Retinal pigment epithelial cell (primary cell): ENCODE measurements at regions not wholly inside any gene's neighbourhood (a gene's known extent, or its start where the extent isn't known, plus 50 kb on each side); places are given as distances from the start of the nearest gene placed in this dataset.

ENCODE experiments used
- DNase-seq: peaks from one replicate; pipeline ENCODE4 v3.0.0-alpha.2; 2010; ENCODE audit warnings: low read depth
- H3K4me3 ChIP-seq: 2 replicates; pipeline ENCODE4 v1.5.1; 2011; ENCODE audit warnings: mild to moderate bottlenecking, low read length, control low read depth, moderate library complexity
- TF ChIP-seq, protein P1 (sequence below): conservative IDR thresholded peaks from 2 replicates; pipeline ENCODE4 v1.5.1; 2011; ENCODE audit warnings: low read depth, low read length, control low read depth, inconsistent platforms

- TF ChIP-seq, protein P1, sequence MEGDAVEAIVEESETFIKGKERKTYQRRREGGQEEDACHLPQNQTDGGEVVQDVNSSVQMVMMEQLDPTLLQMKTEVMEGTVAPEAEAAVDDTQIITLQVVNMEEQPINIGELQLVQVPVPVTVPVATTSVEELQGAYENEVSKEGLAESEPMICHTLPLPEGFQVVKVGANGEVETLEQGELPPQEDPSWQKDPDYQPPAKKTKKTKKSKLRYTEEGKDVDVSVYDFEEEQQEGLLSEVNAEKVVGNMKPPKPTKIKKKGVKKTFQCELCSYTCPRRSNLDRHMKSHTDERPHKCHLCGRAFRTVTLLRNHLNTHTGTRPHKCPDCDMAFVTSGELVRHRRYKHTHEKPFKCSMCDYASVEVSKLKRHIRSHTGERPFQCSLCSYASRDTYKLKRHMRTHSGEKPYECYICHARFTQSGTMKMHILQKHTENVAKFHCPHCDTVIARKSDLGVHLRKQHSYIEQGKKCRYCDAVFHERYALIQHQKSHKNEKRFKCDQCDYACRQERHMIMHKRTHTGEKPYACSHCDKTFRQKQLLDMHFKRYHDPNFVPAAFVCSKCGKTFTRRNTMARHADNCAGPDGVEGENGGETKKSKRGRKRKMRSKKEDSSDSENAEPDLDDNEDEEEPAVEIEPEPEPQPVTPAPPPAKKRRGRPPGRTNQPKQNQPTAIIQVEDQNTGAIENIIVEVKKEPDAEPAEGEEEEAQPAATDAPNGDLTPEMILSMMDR, result no peak
- no peak overlapping the region for H3K4me3 ChIP-seq
- DNase-seq, result no peak
Observed at GRCh38 chrX:34557733-34558132, 99.4 kb downstream of the TMEM47 start.

GRCh38 chrX:34555481-34555880, 101.6 kb downstream of the TMEM47 start:
- no peak for DNase-seq
- no peak overlapping the region for H3K4me3 ChIP-seq
- TF ChIP-seq, protein P1, result no peak

DNA sequence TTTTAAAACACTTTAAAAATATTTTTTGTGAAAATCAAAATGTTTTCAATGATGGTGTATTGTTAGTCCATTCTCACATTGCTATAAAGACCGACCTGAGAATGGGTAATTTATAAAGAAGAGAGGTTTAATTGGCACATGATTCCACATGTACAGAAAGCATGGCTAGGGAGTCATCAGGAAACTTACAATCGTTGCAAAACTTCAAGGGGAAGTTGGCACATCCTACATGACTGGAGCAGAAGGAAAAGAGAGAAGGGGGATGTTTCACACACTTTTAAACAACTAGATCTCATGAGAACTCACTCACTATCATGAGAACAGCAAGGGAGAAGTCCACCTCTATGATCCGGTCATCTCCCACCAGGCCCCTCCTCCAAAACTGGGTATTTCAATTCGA, 110.7 kb downstream of the TMEM47 start:
- TF ChIP-seq, protein P1, result no peak
- H3K4me3 ChIP-seq, result no peak overlapping the region
- DNase-seq, result no peak

DNA sequence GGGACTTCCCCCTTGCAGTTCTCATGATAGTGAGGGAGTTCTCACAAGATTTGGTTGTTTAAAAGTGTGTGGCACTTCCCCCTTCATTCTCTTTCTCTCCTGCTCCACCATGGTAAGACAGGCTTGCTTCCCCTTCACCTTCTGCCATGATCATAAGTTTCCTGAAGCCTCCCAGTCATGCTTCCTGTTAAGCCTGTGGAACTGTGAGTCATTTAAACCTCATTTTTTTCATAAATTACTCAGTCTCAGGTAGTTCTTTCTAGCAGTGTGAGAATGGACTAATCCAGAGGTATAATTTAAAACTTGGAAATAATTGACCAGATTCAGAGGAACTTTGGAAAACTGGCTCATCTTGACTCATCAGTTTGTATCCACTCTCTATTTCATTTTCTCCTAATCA, 129.0 kb downstream of the TMEM47 start:
- TF ChIP-seq, protein P1, result no peak
- no peak for DNase-seq

GRCh38 chrX:34521563-34521962, 135.5 kb downstream of the TMEM47 start:
- H3K4me3 ChIP-seq, result no peak overlapping the region
- TF ChIP-seq, protein P1, result no peak
- no peak for DNase-seq

More for the DNA sequence above, 129.0 kb downstream of the TMEM47 start:
- H3K4me3 ChIP-seq, result no peak overlapping the region

DNA sequence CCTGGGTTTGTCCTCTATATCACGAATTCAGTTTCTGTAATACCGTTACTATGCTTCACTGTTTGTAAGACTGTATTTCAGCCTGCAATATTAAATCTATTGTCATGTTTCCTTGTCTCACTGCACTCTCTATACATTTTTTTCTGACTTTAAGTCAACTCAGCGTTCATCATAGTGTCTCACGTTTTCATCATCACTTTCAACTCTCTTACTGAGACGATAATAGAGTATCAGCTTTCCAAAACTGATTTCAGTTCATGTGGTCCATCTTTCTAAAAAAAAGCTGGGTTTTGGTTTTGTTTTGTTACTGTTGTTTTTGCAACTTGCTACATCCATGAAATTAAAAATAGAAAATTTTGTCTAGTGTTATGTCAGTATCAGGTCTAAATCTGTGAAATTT, 147.7 kb downstream of the TMEM47 start:
- TF ChIP-seq, protein P1, result no peak
- no peak for DNase-seq
- no peak overlapping the region for H3K4me3 ChIP-seq

GRCh38 chrX:34503119-34503518, 154.0 kb downstream of the TMEM47 start:
- no peak for DNase-seq
- no peak overlapping the region for H3K4me3 ChIP-seq
- TF ChIP-seq, protein P1, result no peak
